GM19397 (cell line): ENCODE measurements at regions not wholly inside any gene's neighbourhood (a gene's known extent, or its start where the extent isn't known, plus 50 kb on each side); places are given as distances from the start of the nearest gene placed in this dataset.
"Not testable (repeated sequence)": the region's sequence is repeated elsewhere in the genome, so short reads cannot be mapped to it uniquely, and the experiment has no call there.

Experiments used
- ATAC-seq: cut with Tn5 transposase; IDR thresholded peaks from one replicate; pipeline ENCODE4 v1.9.1; 2021; ENCODE audit warnings: mild to moderate bottlenecking, moderate library complexity; ENCODE audit not compliant: unreplicated experiment

- ATAC-seq: no peak
Measured at GRCh38 chr20:12717061-12717460, 291.7 kb upstream of the SPTLC3 start.

- no peak for ATAC-seq
Measured at GRCh38 chr20:12718619-12719018, 290.2 kb upstream of the SPTLC3 start.

GRCh38 chr20:12721636-12722035, 287.1 kb upstream of the SPTLC3 start:
- ATAC-seq: no peak

- no peak for ATAC-seq
Measured at GRCh38 chr20:12722091-12722490, 286.7 kb upstream of the SPTLC3 start.

- no peak for ATAC-seq
Measured at GRCh38 chr20:12723811-12724210, 285.0 kb upstream of the SPTLC3 start.

- ATAC-seq: no peak
Measured at GRCh38 chr20:12728782-12729181, 280.0 kb upstream of the SPTLC3 start.

- ATAC-seq: no peak
Measured at GRCh38 chr20:12729326-12729725, 279.4 kb upstream of the SPTLC3 start.

- ATAC-seq: no peak
Measured at GRCh38 chr20:12733811-12734210, 275.0 kb upstream of the SPTLC3 start.

GRCh38 chr20:12737497-12737896, 271.3 kb upstream of the SPTLC3 start:
- no peak for ATAC-seq

GRCh38 chr20:12737900-12738299, 270.9 kb upstream of the SPTLC3 start:
- ATAC-seq: no peak

GRCh38 chr20:12740647-12741046, 268.1 kb upstream of the SPTLC3 start:
- ATAC-seq: no peak

GRCh38 chr20:12744037-12744436, 264.7 kb upstream of the SPTLC3 start:
- no peak for ATAC-seq

- no peak for ATAC-seq
Measured at GRCh38 chr20:12748359-12748994, 260.3 kb upstream of the SPTLC3 start.

- no peak for ATAC-seq
Measured at GRCh38 chr20:12750221-12750620, 258.6 kb upstream of the SPTLC3 start.

- not testable (repeated sequence) for ATAC-seq
Measured at GRCh38 chr20:12752900-12753693, 255.7 kb upstream of the SPTLC3 start.

GRCh38 chr20:12753742-12754141, 255.0 kb upstream of the SPTLC3 start:
- ATAC-seq: not testable (repeated sequence)

- not testable (repeated sequence) for ATAC-seq
Measured at GRCh38 chr20:12759493-12759892, 249.3 kb upstream of the SPTLC3 start.

- no peak for ATAC-seq
Measured at GRCh38 chr20:12762725-12763124, 246.0 kb upstream of the SPTLC3 start.

GRCh38 chr20:12763406-12763805, 245.4 kb upstream of the SPTLC3 start:
- no peak for ATAC-seq

GRCh38 chr20:12764053-12764452, 244.7 kb upstream of the SPTLC3 start:
- ATAC-seq: no peak

- ATAC-seq: no peak
Measured at GRCh38 chr20:12764851-12765250, 243.9 kb upstream of the SPTLC3 start.

GRCh38 chr20:12773936-12774335, 234.8 kb upstream of the SPTLC3 start:
- no peak for ATAC-seq
